ENCODE measurements at regions not wholly inside any gene's neighbourhood (a gene's known extent, or its start where the extent isn't known, plus 50 kb on each side); places are given as distances from the start of the nearest gene placed in this dataset.
"Not testable (repeated sequence)": the region's sequence is repeated elsewhere in the genome, so short reads cannot be mapped to it uniquely, and the experiment has no call there.

- DNase-seq (ENCODE audit: low read depth): peak; percentile 47
- TF ChIP-seq CTCF (conservative IDR thresholded peaks at IDR 0.05; ENCODE audit: low read depth, low read length): no peak
- H3K4me3 ChIP-seq (ENCODE audit: low read depth, low read length): no peak overlapping the region
Measured at GRCh38 chr1:173356191-173356762, 120.9 kb upstream of the PRDX6 start.

- no peak for DNase-seq (ENCODE audit: low read depth)
- no peak overlapping the region for H3K4me3 ChIP-seq (ENCODE audit: low read depth, low read length)
- TF ChIP-seq CTCF (conservative IDR thresholded peaks at IDR 0.05; ENCODE audit: low read depth, low read length): no peak
Measured at GRCh38 chr1:173360487-173361063, 116.6 kb upstream of the PRDX6 start.

- H3K4me3 ChIP-seq (ENCODE audit: low read depth, low read length): no peak overlapping the region
- TF ChIP-seq CTCF (conservative IDR thresholded peaks at IDR 0.05; ENCODE audit: low read depth, low read length): no peak
- no peak for DNase-seq (ENCODE audit: low read depth)
Measured at GRCh38 chr1:173362543-173362942, 114.6 kb upstream of the PRDX6 start.

GRCh38 chr1:173364827-173365226 lies 112.3 kb upstream of the PRDX6 start:
- DNase-seq (ENCODE audit: low read depth): no peak
- H3K4me3 ChIP-seq (ENCODE audit: low read depth, low read length): no peak overlapping the region
- no peak for TF ChIP-seq CTCF (conservative IDR thresholded peaks at IDR 0.05; ENCODE audit: low read depth, low read length)

- TF ChIP-seq CTCF (conservative IDR thresholded peaks at IDR 0.05; ENCODE audit: low read depth, low read length): no peak
- H3K4me3 ChIP-seq (ENCODE audit: low read depth, low read length): no peak overlapping the region
- no peak for DNase-seq (ENCODE audit: low read depth)
Measured at GRCh38 chr1:173365341-173365740, 111.8 kb upstream of the PRDX6 start.

GRCh38 chr1:173367136-173367535 lies 110.0 kb upstream of the PRDX6 start:
- TF ChIP-seq CTCF (conservative IDR thresholded peaks at IDR 0.05; ENCODE audit: low read depth, low read length): no peak
- H3K4me3 ChIP-seq (ENCODE audit: low read depth, low read length): no peak overlapping the region
- no peak for DNase-seq (ENCODE audit: low read depth)

GRCh38 chr1:173370586-173370985 lies 106.5 kb upstream of the PRDX6 start:
- DNase-seq (ENCODE audit: low read depth): not testable (repeated sequence)

GRCh38 chr1:173376065-173376464 lies 101.1 kb upstream of the PRDX6 start:
- DNase-seq (ENCODE audit: low read depth); H3K4me3 ChIP-seq (ENCODE audit: low read depth, low read length): not testable (repeated sequence)

More at GRCh38 chr1:173370586-173370985, 106.5 kb upstream of the PRDX6 start:
- not testable (repeated sequence) for H3K4me3 ChIP-seq (ENCODE audit: low read depth, low read length)
